ENCODE measurements at regions not wholly inside any gene's neighbourhood (a gene's known extent, or its start where the extent isn't known, plus 50 kb on each side); places are given as distances from the start of the nearest gene placed in this dataset.

GRCh38 chr2:239677453-239678185 is 276.8 kb upstream of the HDAC4 start:
- TF ChIP-seq CTCF (conservative IDR thresholded peaks at IDR 0.05 in 1 of 2, IDR thresholded peaks at IDR 0.05 in 1 of 2; ENCODE audit: low read depth in 1 of 2, low read length in 2 of 2) (no peak), EZH2 (IDR thresholded peaks at IDR 0.05; ENCODE audit: low read length, missing control alignments) (no peak)
